AG04449 (cell line): ENCODE measurements at regions not wholly inside any gene's neighbourhood (a gene's known extent, or its start where the extent isn't known, plus 50 kb on each side); places are given as distances from the start of the nearest gene placed in this dataset.

Source experiments
- CTCF ChIA-PET: fragments of 350-600 bp; formaldehyde crosslinking; extraction: SDS; loops from one replicate; lab custom pipeline; 2021; ENCODE audit warnings: antibody characterized with exemption; lab: Yijun Ruan, JAX
- POLR2A ChIA-PET: fragments of 400-600, 350-600 bp; formaldehyde crosslinking; extraction: SDS; loops from one replicate; lab custom pipeline; 2020; ENCODE audit warnings: antibody characterized with exemption, inconsistent platforms; lab: Yijun Ruan, JAX
- DNase-seq: peaks from one replicate; pipeline ENCODE4 v3.0.0-alpha.2; 2010; ENCODE audit warnings: low read depth, low spot score
- H3K4me3 ChIP-seq: 2 replicates; pipeline ENCODE4 v1.5.1; 2011; ENCODE audit warnings: low read depth, mild to moderate bottlenecking, control low read depth, low read length
- TF ChIP-seq, protein P1 (sequence below): IDR thresholded peaks from one replicate; pipeline ENCODE4 v1.5.1; 2011; ENCODE audit warnings: mild to moderate bottlenecking, moderate library complexity, low read length, control low read depth, inconsistent platforms; ENCODE audit not compliant: insufficient read depth; ENCODE audit errors: missing control alignments

DNA sequence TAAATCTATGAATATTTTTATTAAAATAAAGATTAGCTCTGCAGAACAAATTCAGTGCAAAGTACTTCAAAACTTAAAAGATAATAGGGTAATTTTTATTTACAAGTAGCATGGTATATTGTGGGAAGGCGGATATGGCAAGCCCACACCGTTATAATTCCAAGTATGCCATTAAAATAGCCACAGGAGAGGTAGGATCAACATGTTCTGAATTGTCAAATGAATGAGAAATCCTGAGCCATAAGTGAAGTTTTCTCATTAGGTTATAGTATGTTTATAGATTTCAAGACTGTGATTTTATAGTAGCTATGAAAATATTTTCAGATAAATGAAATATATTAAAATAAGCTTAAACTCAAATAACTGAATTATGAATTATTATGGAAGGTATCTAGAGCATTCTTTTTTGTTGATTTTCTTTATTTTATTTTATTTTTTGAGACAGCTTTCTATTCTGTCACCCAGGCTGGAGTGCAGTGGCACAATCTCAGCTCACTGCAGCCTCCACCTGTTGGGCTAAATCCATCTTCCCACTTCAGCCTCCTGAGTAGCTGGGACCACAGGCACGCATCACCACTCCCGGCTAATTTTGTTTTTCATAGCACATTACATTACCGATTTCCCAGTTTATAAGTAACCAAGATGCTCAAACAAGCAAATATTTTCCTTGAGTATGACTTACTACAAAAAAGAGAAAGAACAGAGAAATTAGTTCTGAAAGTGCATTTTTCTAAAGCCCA is 956.6 kb downstream of the GATA3 start:
- TF ChIP-seq, protein P1, sequence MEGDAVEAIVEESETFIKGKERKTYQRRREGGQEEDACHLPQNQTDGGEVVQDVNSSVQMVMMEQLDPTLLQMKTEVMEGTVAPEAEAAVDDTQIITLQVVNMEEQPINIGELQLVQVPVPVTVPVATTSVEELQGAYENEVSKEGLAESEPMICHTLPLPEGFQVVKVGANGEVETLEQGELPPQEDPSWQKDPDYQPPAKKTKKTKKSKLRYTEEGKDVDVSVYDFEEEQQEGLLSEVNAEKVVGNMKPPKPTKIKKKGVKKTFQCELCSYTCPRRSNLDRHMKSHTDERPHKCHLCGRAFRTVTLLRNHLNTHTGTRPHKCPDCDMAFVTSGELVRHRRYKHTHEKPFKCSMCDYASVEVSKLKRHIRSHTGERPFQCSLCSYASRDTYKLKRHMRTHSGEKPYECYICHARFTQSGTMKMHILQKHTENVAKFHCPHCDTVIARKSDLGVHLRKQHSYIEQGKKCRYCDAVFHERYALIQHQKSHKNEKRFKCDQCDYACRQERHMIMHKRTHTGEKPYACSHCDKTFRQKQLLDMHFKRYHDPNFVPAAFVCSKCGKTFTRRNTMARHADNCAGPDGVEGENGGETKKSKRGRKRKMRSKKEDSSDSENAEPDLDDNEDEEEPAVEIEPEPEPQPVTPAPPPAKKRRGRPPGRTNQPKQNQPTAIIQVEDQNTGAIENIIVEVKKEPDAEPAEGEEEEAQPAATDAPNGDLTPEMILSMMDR = no peak
- no peak overlapping the region for H3K4me3 ChIP-seq
- ChIA-PET CTCF (no interaction called here), POLR2A (no interaction called here)
- DNase-seq = no peak

DNA sequence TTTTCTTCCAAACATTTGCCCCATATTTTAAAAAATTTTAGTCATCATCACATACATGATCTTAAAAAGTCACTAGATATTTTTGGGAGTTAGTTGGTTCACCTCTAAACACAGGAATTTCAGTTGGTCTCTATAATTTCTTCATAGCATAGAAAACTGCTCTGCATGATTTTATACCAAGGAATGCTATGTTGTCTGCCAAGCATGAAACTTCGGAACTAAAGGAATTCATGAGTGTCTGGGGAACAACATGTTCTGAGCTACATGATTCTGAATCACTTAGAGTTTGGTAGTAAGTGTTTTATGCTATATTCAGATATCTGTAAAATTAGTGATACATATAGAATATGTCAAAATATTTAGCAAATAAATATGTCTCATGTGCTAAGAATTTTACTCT is 957.8 kb downstream of the GATA3 start:
- ChIA-PET CTCF (no interaction called here), POLR2A (interaction anchor here (0.6 kb wide), 1 partner anchor 281 kb away, joined by 3 read pairs; no protein-coding TSS in a partner anchor)
- TF ChIP-seq, protein P1 = no peak
- no peak for DNase-seq
- H3K4me3 ChIP-seq = no peak overlapping the region

DNA sequence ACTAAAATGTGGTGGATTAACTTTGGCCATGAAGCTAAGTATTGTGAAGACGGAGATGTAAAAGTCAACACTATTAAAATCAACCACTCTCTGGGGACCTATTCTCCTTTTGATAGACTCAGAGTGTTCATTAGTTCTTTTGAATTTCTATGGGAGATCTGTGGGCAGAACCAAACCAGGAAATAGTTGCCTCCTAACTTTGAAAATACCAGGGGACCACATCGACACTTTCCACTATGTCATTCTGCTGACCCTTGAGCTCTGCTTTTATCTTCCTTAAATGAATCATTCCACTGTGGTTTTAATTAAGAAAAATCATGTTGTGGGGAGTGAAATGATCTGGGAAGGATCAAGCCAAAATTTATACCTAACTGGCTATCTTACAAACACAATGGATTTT is 960.5 kb downstream of the GATA3 start:
- CTCF ChIA-PET = no interaction called here
- no peak for DNase-seq
- no peak overlapping the region for H3K4me3 ChIP-seq
- POLR2A ChIA-PET = no interaction called here
- TF ChIP-seq, protein P1 = no peak

DNA sequence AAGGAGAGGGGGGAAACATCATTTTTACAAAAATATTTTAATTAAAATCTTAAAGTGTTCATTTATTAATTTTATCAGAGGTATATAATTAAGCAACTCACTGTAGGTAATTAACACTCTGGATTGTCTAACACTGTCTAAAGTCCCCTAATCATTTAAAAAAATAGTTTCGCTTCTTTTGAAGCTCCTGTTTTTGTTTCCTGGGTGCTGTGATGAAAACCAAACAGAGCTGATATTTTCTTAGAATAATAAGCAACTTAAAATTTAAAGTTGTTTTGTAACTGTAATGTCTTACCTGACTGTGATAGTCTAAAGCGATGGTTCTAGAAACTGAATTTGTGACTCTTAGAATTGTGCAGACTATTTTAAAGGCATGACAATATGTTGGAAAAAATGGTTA is 961.0 kb downstream of the GATA3 start:
- no peak overlapping the region for H3K4me3 ChIP-seq
- TF ChIP-seq, protein P1 = no peak
- ChIA-PET CTCF (no interaction called here), POLR2A (no interaction called here)
- no peak for DNase-seq

DNA sequence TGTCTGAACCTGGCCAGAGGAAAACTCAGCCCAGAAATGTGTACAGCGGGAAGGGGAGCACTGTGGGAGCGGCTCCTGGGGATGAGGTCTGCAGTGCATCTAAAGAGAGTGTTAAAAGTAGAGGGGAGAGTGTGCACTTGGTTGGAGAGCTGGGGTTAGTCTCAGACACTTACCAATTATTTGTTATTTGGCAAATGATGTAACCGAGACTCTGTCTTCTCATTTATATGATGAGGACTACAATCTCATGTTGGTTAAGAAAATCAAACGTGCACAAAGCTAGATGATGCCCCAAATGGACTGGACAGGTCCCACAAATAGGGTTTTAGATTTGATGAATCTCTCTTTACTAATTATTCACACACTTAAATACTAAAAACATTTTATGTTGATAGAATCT is 962.4 kb downstream of the GATA3 start:
- TF ChIP-seq, protein P1 = no peak
- H3K4me3 ChIP-seq = no peak overlapping the region
- ChIA-PET CTCF (no interaction called here), POLR2A (no interaction called here)
- no peak for DNase-seq

DNA sequence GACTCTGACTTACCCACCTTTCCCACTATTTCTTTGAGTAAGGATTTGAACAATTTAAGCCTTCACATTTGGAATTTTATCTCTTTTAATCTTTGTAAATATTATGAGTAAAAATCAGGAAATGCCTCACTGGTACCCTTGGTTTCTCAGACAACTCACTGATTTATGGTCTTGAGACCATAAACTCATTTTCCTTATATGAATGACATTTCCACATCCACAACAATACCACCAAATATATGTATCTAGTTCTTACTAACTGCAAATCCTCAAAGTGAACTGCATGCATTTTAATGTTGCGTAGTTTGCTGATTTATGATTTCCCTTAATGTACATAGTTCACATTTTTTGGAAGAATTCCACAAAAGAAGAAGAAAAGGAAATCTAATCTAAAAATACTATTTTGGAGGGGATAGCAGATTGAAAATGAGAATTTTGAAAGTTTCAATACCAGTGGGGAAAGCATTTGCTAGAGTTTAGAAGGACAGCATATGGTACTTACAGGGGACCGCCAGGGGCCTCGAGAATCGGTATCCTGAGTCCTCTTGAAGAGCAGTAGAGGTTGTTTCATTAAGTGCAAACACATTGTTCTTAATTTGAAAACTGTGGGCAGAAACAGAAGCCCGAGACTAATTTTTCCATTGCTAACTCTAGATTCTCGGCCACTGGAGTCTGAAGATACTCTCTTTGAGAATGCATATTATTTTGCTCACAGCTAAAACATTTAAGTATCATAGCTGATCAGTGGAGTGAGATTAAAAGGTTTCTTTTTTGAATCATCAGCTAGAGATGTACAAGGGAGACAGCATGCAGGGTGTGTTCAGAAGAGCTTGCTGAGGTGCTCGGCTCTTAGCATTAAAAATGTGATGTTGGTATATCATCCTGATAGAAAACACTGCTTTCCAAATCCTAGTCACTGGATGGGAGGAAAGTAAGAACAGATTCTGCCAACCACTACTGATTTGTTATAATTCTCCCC is 964.0 kb downstream of the GATA3 start:
- TF ChIP-seq, protein P1 = no peak
- POLR2A ChIA-PET = no interaction called here
- CTCF ChIA-PET = no interaction called here
- no peak overlapping the region for H3K4me3 ChIP-seq
- no peak for DNase-seq
